ENCODE measurements at regions not wholly inside any gene's neighbourhood (a gene's known extent, or its start where the extent isn't known, plus 50 kb on each side); places are given as distances from the start of the nearest gene placed in this dataset.

DNA sequence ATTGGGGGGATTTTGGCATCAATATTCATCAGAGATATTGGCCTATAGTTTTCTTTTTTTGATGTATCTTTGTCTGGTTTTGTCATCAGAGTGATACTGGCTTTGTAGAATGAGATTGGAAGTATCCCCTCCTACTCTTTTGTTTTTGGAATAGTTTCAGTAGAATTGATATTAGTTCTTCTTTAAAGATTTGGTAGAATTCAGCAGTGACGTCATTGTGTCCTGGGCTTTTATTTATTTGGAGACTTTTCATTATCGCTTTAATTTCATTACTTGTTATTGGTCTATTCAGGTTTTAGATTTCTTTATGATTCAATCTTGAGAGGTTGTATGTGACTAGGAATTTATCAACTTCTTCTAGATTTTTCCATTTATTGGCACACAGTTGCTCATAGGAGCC is 825.5 kb upstream of the NXPH2 start:
- H2AFZ ChIP-seq (ENCODE audit: low read length), result no peak overlapping the region
- H3K9ac ChIP-seq (ENCODE audit: low read depth, low read length, poor library complexity, severe bottlenecking), result no peak overlapping the region
- TF ChIP-seq EZH2phosphoT487 (IDR thresholded peaks at IDR 0.05; ENCODE audit: borderline replicate concordance) (no peak), CTCF (conservative IDR thresholded peaks at IDR 0.05; ENCODE audit: low read length) (no peak)
- no peaks in the 10 kb centered on the region for H3K9me3 ChIP-seq (ENCODE audit: insufficient read depth, low read depth, low read length)
- H4K20me1 ChIP-seq (ENCODE audit: insufficient read depth, low read length, poor library complexity, severe bottlenecking), result no peaks in the 10 kb centered on the region
- H3K4me1 ChIP-seq (ENCODE audit: insufficient read depth, low read length, poor library complexity, severe bottlenecking), result no peaks in the 10 kb centered on the region
- no peaks in the 10 kb centered on the region for H3K27me3 ChIP-seq (ENCODE audit: insufficient read depth, low read length, poor library complexity, severe bottlenecking)
- no peak overlapping the region for H3K4me3 ChIP-seq (ENCODE audit: low read length, poor library complexity, severe bottlenecking)
- no peak overlapping the region for H3K4me2 ChIP-seq (ENCODE audit: low read depth, low read length, poor library complexity, severe bottlenecking)
- no peaks in the 10 kb centered on the region for H3K79me2 ChIP-seq (ENCODE audit: insufficient read depth, low read length)
- no peaks in the 10 kb centered on the region for H3F3A ChIP-seq (ENCODE audit: low read depth)
- no peaks in the 10 kb centered on the region for H3K36me3 ChIP-seq (ENCODE audit: insufficient read depth, low read length)
- no peaks in the 10 kb centered on the region for H3K9me2 ChIP-seq (replicated peaks; ENCODE audit: low read depth, low read length)

DNA sequence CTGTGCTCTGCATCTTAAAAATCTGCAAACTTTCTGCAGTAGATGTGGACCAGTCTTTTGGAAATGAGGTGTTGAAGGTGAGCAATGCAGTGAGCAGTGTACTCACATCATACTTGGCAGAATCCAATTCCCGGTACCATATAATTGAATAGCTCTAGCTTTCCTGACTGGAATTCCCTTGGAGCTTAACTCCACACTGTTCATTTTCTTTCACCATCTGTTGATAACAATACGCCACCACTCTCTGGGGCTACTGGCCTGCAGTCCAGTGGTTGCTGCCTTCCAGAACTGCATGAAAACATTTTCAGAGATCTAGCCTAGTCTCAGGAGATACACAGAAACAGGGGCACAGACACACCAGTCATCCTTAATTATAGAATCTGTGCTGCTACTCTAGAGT is 820.0 kb upstream of the NXPH2 start:
- H3K9me2 ChIP-seq (replicated peaks; ENCODE audit: low read depth, low read length), result no peaks in the 10 kb centered on the region; the same call in 1 of the 2 replicates
- no peaks in the 10 kb centered on the region for H3K9me3 ChIP-seq (ENCODE audit: insufficient read depth, low read depth, low read length)
- H3K4me1 ChIP-seq (ENCODE audit: insufficient read depth, low read length, poor library complexity, severe bottlenecking), result no peaks in the 10 kb centered on the region
- no peak overlapping the region for H3K4me2 ChIP-seq (ENCODE audit: low read depth, low read length, poor library complexity, severe bottlenecking)
- H3K9ac ChIP-seq (ENCODE audit: low read depth, low read length, poor library complexity, severe bottlenecking), result no peak overlapping the region
- H3K4me3 ChIP-seq (ENCODE audit: low read length, poor library complexity, severe bottlenecking), result no peak overlapping the region
- no peak overlapping the region for H2AFZ ChIP-seq (ENCODE audit: low read length)
- no peaks in the 10 kb centered on the region for H4K20me1 ChIP-seq (ENCODE audit: insufficient read depth, low read length, poor library complexity, severe bottlenecking)
- H3K27me3 ChIP-seq (ENCODE audit: insufficient read depth, low read length, poor library complexity, severe bottlenecking), result no peaks in the 10 kb centered on the region
- TF ChIP-seq CTCF (conservative IDR thresholded peaks at IDR 0.05; ENCODE audit: low read length) (no peak), EZH2phosphoT487 (IDR thresholded peaks at IDR 0.05; ENCODE audit: borderline replicate concordance) (no peak)
- no peaks in the 10 kb centered on the region for H3F3A ChIP-seq (ENCODE audit: low read depth)
- no peaks in the 10 kb centered on the region for H3K36me3 ChIP-seq (ENCODE audit: insufficient read depth, low read length)
- H3K79me2 ChIP-seq (ENCODE audit: insufficient read depth, low read length), result no peaks in the 10 kb centered on the region

DNA sequence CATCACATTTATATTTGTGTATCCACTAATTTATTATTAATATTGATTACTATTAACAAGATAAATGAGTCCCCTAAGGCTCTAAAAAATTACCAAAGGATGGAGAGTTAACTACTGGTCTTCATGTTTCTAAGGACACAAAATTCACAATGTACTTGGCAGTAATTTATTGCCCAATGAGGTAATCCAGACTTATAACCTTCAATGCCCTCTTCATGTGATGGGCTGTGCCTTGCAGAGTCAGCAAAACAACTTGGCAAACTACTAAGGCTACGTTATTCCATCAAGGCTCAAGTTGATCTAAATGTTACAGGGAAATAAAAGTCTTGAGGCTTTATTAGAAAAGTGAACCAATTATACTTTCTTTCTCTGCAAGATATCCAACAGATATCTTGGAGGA is 804.9 kb upstream of the NXPH2 start:
- Histone ChIP-seq H3K9ac (ENCODE audit: low read depth, low read length, poor library complexity, severe bottlenecking) (no peak overlapping the region), H3K9me2 (replicated peaks; ENCODE audit: low read depth, low read length) (no peaks in the 10 kb centered on the region), H3K4me1 (ENCODE audit: insufficient read depth, low read length, poor library complexity, severe bottlenecking) (no peaks in the 10 kb centered on the region), H3K9me3 (ENCODE audit: insufficient read depth, low read depth, low read length) (no peaks in the 10 kb centered on the region), H3F3A (ENCODE audit: low read depth) (no peaks in the 10 kb centered on the region), H3K4me2 (ENCODE audit: low read depth, low read length, poor library complexity, severe bottlenecking) (no peak overlapping the region), H2AFZ (ENCODE audit: low read length) (no peak overlapping the region), H4K20me1 (ENCODE audit: insufficient read depth, low read length, poor library complexity, severe bottlenecking) (no peaks in the 10 kb centered on the region), H3K79me2 (ENCODE audit: insufficient read depth, low read length) (no peaks in the 10 kb centered on the region), H3K27me3 (ENCODE audit: insufficient read depth, low read length, poor library complexity, severe bottlenecking) (no peaks in the 10 kb centered on the region), H3K4me3 (ENCODE audit: low read length, poor library complexity, severe bottlenecking) (no peak overlapping the region), H3K36me3 (ENCODE audit: insufficient read depth, low read length) (no peaks in the 10 kb centered on the region)
- TF ChIP-seq EZH2phosphoT487 (IDR thresholded peaks at IDR 0.05; ENCODE audit: borderline replicate concordance) (no peak), CTCF (conservative IDR thresholded peaks at IDR 0.05; ENCODE audit: low read length) (no peak)
